Tibial nerve (tissue), 4 donors: ENCODE measurements at regions not wholly inside any gene's neighbourhood (a gene's known extent, or its start where the extent isn't known, plus 50 kb on each side); places are given as distances from the start of the nearest gene placed in this dataset.

Experiments
- EP300 ChIP-seq, 2 donors: sonication (generic); formaldehyde crosslinking; IDR thresholded peaks; one replicate each; pipeline ENCODE4 v1.6.1; 2017; ENCODE audit warnings: antibody characterized with exemption in 2 of 2, mild to moderate bottlenecking in 1 of 2
- POLR2A ChIP-seq, 2 donors: fragments of 450-650 bp; IDR thresholded peaks; one replicate each; pipeline ENCODE4 v1.6.1; 2017; ENCODE audit warnings: antibody characterized with exemption in 2 of 2, mild to moderate bottlenecking in 2 of 2, moderate library complexity in 2 of 2
- TF ChIP-seq, protein P1 (sequence below), 5 experiments: fragments of 200-600 bp in 3 of 5; fragments of 450-650 bp in 2 of 5; sonication (generic) in 3 of 5; IDR thresholded peaks; one replicate each; pipeline ENCODE4 v1.5.1; 2016 to 2019; ENCODE audit warnings: antibody characterized with exemption in 5 of 5, mild to moderate bottlenecking in 3 of 5, moderate library complexity in 2 of 5

DNA sequence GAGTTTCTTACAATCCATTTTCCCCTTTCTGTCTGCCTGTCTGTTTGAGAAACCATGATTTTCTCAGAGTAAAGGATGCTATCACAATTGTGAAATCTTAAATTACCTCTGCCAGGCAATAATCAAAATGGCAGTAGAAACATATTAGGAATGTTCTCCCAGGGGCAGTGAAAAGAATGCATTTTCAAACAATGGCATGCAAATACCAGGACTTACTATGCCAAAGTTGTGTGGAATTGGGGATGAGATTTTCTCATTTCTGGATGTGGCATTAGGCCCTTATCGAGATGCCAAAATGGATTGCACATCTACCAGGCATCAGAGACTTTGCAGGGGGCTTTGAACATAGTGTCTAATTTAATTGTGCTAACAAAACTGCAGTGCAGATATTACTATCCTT lies 821.4 kb downstream of the RNF144A start:
- TF ChIP-seq, protein P1, sequence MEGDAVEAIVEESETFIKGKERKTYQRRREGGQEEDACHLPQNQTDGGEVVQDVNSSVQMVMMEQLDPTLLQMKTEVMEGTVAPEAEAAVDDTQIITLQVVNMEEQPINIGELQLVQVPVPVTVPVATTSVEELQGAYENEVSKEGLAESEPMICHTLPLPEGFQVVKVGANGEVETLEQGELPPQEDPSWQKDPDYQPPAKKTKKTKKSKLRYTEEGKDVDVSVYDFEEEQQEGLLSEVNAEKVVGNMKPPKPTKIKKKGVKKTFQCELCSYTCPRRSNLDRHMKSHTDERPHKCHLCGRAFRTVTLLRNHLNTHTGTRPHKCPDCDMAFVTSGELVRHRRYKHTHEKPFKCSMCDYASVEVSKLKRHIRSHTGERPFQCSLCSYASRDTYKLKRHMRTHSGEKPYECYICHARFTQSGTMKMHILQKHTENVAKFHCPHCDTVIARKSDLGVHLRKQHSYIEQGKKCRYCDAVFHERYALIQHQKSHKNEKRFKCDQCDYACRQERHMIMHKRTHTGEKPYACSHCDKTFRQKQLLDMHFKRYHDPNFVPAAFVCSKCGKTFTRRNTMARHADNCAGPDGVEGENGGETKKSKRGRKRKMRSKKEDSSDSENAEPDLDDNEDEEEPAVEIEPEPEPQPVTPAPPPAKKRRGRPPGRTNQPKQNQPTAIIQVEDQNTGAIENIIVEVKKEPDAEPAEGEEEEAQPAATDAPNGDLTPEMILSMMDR (IDR thresholded peaks at IDR 0.05) = no peak
- no peak for TF ChIP-seq POLR2A (IDR thresholded peaks at IDR 0.05)
- no peak for TF ChIP-seq EP300 (IDR thresholded peaks at IDR 0.05)
